ENCODE measurements at regions not wholly inside any gene's neighbourhood (a gene's known extent, or its start where the extent isn't known, plus 50 kb on each side); places are given as distances from the start of the nearest gene placed in this dataset.

DNA sequence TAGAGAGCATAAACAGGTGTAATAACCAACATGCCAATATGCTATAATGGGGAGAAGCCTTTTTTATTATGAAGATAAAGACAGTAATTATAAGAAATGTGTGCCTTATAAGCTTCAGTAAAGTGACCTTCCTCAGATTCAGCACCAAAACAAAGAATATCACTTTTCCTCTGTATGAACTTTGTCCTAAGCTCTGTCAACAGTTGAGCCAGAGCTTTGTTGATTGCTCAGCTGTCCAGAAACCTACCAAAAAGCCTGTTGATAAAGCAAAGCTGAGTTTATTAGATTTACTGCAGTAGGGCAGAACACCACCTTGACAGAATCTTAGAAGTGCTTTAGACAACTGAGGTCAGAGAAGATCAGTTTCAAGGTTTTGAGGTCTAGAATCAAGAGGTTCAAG is 635.3 kb downstream of the EDEM1 start:
- H3K4me2 ChIP-seq (replicated peaks; ENCODE audit: extremely low read depth, low read length, poor library complexity, severe bottlenecking) = no peak overlapping the region
- no peaks in the 10 kb centered on the region for H3K27me3 ChIP-seq (ENCODE audit: control insufficient read depth in 2 of 2, insufficient read depth in 2 of 2, low read length in 2 of 2)
- no peaks in the 10 kb centered on the region for H3K4me1 ChIP-seq (ENCODE audit: control insufficient read depth in 1 of 2, insufficient read depth in 2 of 2, low read length in 2 of 2)
- H3K9me3 ChIP-seq (replicated peaks in 1 of 2; ENCODE audit: control insufficient read depth in 1 of 2, insufficient read depth in 1 of 2, low read length in 2 of 2) = no peaks in the 10 kb centered on the region
- no peaks in the 10 kb centered on the region for H3K36me3 ChIP-seq (replicated peaks in 1 of 2; ENCODE audit: control insufficient read depth in 1 of 2, insufficient read depth in 2 of 2, low read length in 2 of 2)
- Mint-ChIP-seq H3K4me1 (no peaks in the 10 kb centered on the region), H3K4me3 (no peak overlapping the region), H3K36me3 (no peaks in the 10 kb centered on the region), H3K27ac (no peak overlapping the region), H3K9me3 (peaks cover 3 to 8% (median 7%) of the 10 kb centered on the region in 7 donors), H3K27me3 (ENCODE audit: low read depth in 3 of 3) (peaks cover 0 to 5% (median 0%) of the 10 kb centered on the region in 3 donors)
- no peak overlapping the region for H3K4me3 ChIP-seq (replicated peaks in 1 of 3; ENCODE audit: low read depth in 2 of 3, low read length in 3 of 3)
- no peak overlapping the region for H2AFZ ChIP-seq (ENCODE audit: insufficient read depth, low read depth, low read length, poor library complexity, severe bottlenecking)
- no peak overlapping the region for H3K27ac ChIP-seq (ENCODE audit: low read depth in 1 of 2, low read length in 2 of 2)
- intact Hi-C loops (cut with micrococcal nuclease) = no loop called here
- H3K79me2 ChIP-seq (ENCODE audit: insufficient read depth, low read length) = no peaks in the 10 kb centered on the region
- H3K9ac ChIP-seq (ENCODE audit: insufficient read depth, low read length, poor library complexity, severe bottlenecking) = no peak overlapping the region
- no peak for DNase-seq
- TF ChIP-seq, protein P1, sequence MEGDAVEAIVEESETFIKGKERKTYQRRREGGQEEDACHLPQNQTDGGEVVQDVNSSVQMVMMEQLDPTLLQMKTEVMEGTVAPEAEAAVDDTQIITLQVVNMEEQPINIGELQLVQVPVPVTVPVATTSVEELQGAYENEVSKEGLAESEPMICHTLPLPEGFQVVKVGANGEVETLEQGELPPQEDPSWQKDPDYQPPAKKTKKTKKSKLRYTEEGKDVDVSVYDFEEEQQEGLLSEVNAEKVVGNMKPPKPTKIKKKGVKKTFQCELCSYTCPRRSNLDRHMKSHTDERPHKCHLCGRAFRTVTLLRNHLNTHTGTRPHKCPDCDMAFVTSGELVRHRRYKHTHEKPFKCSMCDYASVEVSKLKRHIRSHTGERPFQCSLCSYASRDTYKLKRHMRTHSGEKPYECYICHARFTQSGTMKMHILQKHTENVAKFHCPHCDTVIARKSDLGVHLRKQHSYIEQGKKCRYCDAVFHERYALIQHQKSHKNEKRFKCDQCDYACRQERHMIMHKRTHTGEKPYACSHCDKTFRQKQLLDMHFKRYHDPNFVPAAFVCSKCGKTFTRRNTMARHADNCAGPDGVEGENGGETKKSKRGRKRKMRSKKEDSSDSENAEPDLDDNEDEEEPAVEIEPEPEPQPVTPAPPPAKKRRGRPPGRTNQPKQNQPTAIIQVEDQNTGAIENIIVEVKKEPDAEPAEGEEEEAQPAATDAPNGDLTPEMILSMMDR (IDR thresholded peaks at IDR 0.05) = no peak
- no peaks in the 10 kb centered on the region for H4K20me1 ChIP-seq (ENCODE audit: insufficient read depth, low read length)

DNA sequence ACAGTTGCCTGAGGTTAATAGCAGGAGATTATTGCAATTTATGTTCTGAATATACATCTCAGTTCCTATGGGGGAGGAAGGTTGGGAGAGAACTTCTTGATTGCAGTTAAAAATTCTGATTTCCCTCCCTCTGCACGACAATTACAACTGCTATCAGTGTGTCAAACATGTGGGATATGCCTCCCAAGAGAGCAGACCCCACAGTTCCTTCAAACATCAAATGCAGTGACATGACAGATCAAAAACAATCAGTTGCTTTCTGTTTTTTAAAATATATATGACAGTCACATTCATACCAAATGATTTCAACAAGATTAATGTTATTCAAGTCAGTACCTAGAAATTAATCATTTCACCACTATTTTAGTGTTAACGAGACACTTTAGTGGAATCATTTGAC is 639.0 kb downstream of the EDEM1 start:
- Histone ChIP-seq H4K20me1 (ENCODE audit: insufficient read depth, low read length) (no peaks in the 10 kb centered on the region), H3K9me3 (replicated peaks in 1 of 2; ENCODE audit: control insufficient read depth in 1 of 2, insufficient read depth in 1 of 2, low read length in 2 of 2) (no peaks in the 10 kb centered on the region), H3K27me3 (ENCODE audit: control insufficient read depth in 2 of 2, insufficient read depth in 2 of 2, low read length in 2 of 2) (no peaks in the 10 kb centered on the region), H2AFZ (ENCODE audit: insufficient read depth, low read depth, low read length, poor library complexity, severe bottlenecking) (no peak overlapping the region), H3K4me2 (replicated peaks; ENCODE audit: extremely low read depth, low read length, poor library complexity, severe bottlenecking) (no peak overlapping the region), H3K36me3 (replicated peaks in 1 of 2; ENCODE audit: control insufficient read depth in 1 of 2, insufficient read depth in 2 of 2, low read length in 2 of 2) (no peaks in the 10 kb centered on the region), H3K27ac (ENCODE audit: low read depth in 1 of 2, low read length in 2 of 2) (no peak overlapping the region), H3K4me3 (replicated peaks in 1 of 3; ENCODE audit: low read depth in 2 of 3, low read length in 3 of 3) (no peak overlapping the region), H3K4me1 (ENCODE audit: control insufficient read depth in 1 of 2, insufficient read depth in 2 of 2, low read length in 2 of 2) (no peaks in the 10 kb centered on the region), H3K79me2 (ENCODE audit: insufficient read depth, low read length) (no peaks in the 10 kb centered on the region), H3K9ac (ENCODE audit: insufficient read depth, low read length, poor library complexity, severe bottlenecking) (no peak overlapping the region)
- intact Hi-C loops (cut with micrococcal nuclease) = no loop called here
- Mint-ChIP-seq H3K4me1 (no peaks in the 10 kb centered on the region), H3K4me3 (no peak overlapping the region), H3K27ac (no peak overlapping the region), H3K27me3 (ENCODE audit: low read depth in 3 of 3) (peaks cover 0 to 1% (median 0%) of the 10 kb centered on the region in 3 donors), H3K36me3 (no peaks in the 10 kb centered on the region), H3K9me3 (peaks cover 0 to 12% (median 6%) of the 10 kb centered on the region in 7 donors)
- DNase-seq = no peak
- WGBS (ENCODE audit: insufficient coverage) = no CpG with 5 or more reads among the region's 2 CpGs
- TF ChIP-seq, protein P1 (IDR thresholded peaks at IDR 0.05) = no peak
